RWPE2 (cell line): ENCODE measurements at regions not wholly inside any gene's neighbourhood (a gene's known extent, or its start where the extent isn't known, plus 50 kb on each side); places are given as distances from the start of the nearest gene placed in this dataset.

ENCODE experiments used
- ATAC-seq: fragments of 200-7000 bp; cut with Tn5 transposase; 3 replicates; pipeline ENCODE4 v1.9.1; 2021; ENCODE audit warnings: low read depth
- DNase-seq: peaks from one replicate; pipeline ENCODE4 v3.0.0-alpha.2; 2020; ENCODE audit warnings: low spot score
- H3K27ac ChIP-seq: fragments of 450-650 bp; 2 replicates; pipeline ENCODE4 v1.5.1; 2017; ENCODE audit warnings: mild to moderate bottlenecking; ENCODE audit not compliant: poor library complexity, severe bottlenecking
- H3K27me3 ChIP-seq: fragments of 250-450 bp; sonication (Bioruptor Pico); 2 replicates; pipeline ENCODE4 v1.5.1; 2021; ENCODE audit warnings: mild to moderate bottlenecking, moderate library complexity; ENCODE audit not compliant: insufficient read depth, poor library complexity, severe bottlenecking
- H3K36me3 ChIP-seq: fragments of 250-450 bp; sonication (Bioruptor Pico); 2 replicates; pipeline ENCODE4 v1.5.1; 2020; ENCODE audit warnings: low read depth, mild to moderate bottlenecking, moderate library complexity
- H3K4me1 ChIP-seq: fragments of 250-450 bp; sonication (Bioruptor Pico); 2 replicates; pipeline ENCODE4 v1.5.1; 2021; ENCODE audit warnings: mild to moderate bottlenecking, moderate library complexity; ENCODE audit not compliant: insufficient read depth, poor library complexity, severe bottlenecking
- H3K4me3 ChIP-seq: fragments of 250-450 bp; sonication (Bioruptor Pico); 2 replicates; pipeline ENCODE4 v1.5.1; 2021; ENCODE audit warnings: mild to moderate bottlenecking, moderate library complexity; ENCODE audit not compliant: severe bottlenecking
- H3K9me3 ChIP-seq: fragments of 250-450 bp; sonication (Bioruptor Pico); 2 replicates; pipeline ENCODE4 v1.5.1; 2021; ENCODE audit warnings: mild to moderate bottlenecking, moderate library complexity; ENCODE audit not compliant: severe bottlenecking
- TF ChIP-seq, protein P1 (sequence below): fragments of 450-650 bp; IDR thresholded peaks from one replicate; pipeline ENCODE4 v1.5.1; 2017; ENCODE audit warnings: mild to moderate bottlenecking, moderate library complexity; ENCODE audit not compliant: poor library complexity, severe bottlenecking

DNA sequence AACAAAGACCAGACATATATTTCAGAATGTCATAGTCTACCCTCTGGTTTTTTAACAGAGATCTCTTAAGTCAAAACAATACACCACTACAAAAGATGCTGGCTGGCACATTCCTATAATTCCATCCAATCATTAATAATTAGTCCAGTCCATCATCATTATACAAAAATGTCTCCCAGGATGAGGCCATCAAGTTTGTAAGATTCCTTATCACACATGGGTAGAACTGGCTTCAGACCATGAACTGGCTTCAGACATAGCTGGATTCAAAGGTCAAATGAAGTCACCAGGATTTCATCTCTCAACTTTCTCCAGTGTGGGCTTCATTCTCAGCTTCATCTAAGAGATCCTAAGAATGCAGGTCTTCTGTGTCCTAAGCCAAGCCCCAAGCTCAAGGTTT, 147.1 kb downstream of the ENC1 start:
- ATAC-seq (no peak), DNase-seq (no peak)
- no peak overlapping the region for H3K27ac ChIP-seq
- no peaks in the 10 kb centered on the region for H3K36me3 ChIP-seq
- TF ChIP-seq, protein P1, sequence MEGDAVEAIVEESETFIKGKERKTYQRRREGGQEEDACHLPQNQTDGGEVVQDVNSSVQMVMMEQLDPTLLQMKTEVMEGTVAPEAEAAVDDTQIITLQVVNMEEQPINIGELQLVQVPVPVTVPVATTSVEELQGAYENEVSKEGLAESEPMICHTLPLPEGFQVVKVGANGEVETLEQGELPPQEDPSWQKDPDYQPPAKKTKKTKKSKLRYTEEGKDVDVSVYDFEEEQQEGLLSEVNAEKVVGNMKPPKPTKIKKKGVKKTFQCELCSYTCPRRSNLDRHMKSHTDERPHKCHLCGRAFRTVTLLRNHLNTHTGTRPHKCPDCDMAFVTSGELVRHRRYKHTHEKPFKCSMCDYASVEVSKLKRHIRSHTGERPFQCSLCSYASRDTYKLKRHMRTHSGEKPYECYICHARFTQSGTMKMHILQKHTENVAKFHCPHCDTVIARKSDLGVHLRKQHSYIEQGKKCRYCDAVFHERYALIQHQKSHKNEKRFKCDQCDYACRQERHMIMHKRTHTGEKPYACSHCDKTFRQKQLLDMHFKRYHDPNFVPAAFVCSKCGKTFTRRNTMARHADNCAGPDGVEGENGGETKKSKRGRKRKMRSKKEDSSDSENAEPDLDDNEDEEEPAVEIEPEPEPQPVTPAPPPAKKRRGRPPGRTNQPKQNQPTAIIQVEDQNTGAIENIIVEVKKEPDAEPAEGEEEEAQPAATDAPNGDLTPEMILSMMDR: no peak
- no peak overlapping the region for H3K4me3 ChIP-seq
- H3K4me1 ChIP-seq: no peaks in the 10 kb centered on the region
- H3K9me3 ChIP-seq: no peaks in the 10 kb centered on the region
- H3K27me3 ChIP-seq: no peaks in the 10 kb centered on the region

DNA sequence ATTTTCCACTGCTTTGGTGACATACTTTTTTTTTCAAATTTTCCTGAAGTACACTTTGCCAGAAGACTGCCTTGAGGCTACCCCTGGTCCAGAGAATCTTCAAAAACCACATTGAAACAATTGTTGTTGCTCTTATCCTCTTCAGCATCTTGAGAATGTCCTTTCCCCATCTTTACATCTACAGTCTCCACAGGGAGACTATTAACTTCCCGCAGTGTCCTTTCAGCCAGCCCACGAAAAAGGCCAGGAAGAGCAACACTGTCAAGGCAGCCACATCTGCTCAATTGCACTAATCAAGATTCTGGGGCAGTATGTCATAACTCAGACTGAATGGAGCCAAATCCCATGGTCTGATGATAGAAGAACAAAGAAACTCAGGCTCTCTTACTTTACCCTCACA, 148.3 kb downstream of the ENC1 start:
- Histone ChIP-seq H3K9me3 (no peaks in the 10 kb centered on the region), H3K4me1 (no peaks in the 10 kb centered on the region), H3K27me3 (no peaks in the 10 kb centered on the region), H3K27ac (no peak overlapping the region), H3K4me3 (no peak overlapping the region), H3K36me3 (no peaks in the 10 kb centered on the region)
- no peak for ATAC-seq
- DNase-seq: no peak
- TF ChIP-seq, protein P1: no peak

DNA sequence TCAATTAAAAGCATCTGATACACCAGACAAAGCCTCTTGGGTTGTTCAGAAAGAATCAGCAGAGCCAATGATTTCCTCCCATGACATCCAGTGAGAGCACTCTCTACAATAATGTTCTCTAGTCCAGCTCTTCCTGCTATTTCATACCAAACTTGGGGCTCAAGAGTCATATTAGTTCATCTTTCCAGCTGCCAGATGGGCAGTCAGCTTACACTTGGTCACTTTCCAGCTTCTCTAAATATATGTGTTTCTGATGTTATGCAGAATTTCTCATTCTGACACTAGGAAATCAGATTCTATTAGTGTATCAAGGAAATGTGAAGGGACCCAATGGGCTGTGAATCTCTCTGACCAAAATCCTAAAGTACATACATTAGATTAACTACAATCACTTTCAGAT, 148.9 kb downstream of the ENC1 start:
- H3K4me1 ChIP-seq: no peaks in the 10 kb centered on the region
- H3K4me3 ChIP-seq: no peak overlapping the region
- no peak overlapping the region for H3K27ac ChIP-seq
- no peaks in the 10 kb centered on the region for H3K36me3 ChIP-seq
- DNase-seq (no peak), ATAC-seq (no peak)
- TF ChIP-seq, protein P1: no peak
- no peaks in the 10 kb centered on the region for H3K27me3 ChIP-seq
- H3K9me3 ChIP-seq: no peaks in the 10 kb centered on the region

DNA sequence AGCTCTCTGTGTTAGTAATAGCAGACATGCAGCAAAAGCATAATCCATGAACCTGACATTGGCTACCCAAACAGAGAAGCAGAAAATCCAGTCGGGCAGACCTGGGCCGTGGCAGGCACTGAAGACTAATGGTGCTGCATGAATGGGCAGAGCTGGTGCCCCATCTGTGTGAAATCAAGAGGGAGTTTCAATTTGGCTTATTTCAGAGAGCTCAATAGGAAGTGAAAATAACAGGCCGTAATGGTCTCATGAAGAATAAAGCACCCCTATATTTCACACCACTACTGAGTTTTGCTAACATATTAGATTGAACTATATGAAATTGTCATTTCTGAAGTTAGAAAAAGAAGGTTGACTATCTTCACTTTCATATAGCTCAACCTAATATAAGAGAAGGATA, 149.7 kb downstream of the ENC1 start:
- no peaks in the 10 kb centered on the region for H3K9me3 ChIP-seq
- TF ChIP-seq, protein P1: no peak
- no peaks in the 10 kb centered on the region for H3K27me3 ChIP-seq
- no peak overlapping the region for H3K27ac ChIP-seq
- no peaks in the 10 kb centered on the region for H3K4me1 ChIP-seq
- DNase-seq: no peak
- H3K4me3 ChIP-seq: no peak overlapping the region
- ATAC-seq: no peak
- H3K36me3 ChIP-seq: no peaks in the 10 kb centered on the region

DNA sequence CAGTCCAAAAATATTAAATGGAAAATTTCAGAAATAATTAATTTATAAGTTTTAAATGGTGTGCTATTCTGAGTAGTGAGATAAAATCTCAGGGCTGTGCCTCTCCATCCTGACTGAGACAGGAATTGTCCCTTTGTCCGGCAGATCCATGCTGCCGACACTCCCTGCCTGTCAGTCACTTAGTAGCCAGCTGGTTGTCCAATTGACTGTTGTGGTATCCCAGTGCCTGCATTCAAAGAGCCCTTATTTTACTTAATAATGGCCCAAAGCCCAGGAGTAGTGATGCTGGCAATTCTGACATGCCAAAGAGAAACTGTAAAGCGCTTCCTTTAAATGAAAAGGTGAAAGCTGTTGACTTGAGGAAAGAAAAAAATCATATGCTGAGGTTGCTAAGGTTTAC, 157.5 kb downstream of the ENC1 start:
- no peaks in the 10 kb centered on the region for H3K9me3 ChIP-seq
- DNase-seq: no peak
- no peak overlapping the region for H3K4me3 ChIP-seq
- no peaks in the 10 kb centered on the region for H3K4me1 ChIP-seq
- H3K27me3 ChIP-seq: no peaks in the 10 kb centered on the region
- H3K36me3 ChIP-seq: no peaks in the 10 kb centered on the region
- no peak for ATAC-seq
- TF ChIP-seq, protein P1: no peak
- H3K27ac ChIP-seq: no peak overlapping the region
